ENCODE measurements at regions not wholly inside any gene's neighbourhood (a gene's known extent, or its start where the extent isn't known, plus 50 kb on each side); places are given as distances from the start of the nearest gene placed in this dataset.

DNA sequence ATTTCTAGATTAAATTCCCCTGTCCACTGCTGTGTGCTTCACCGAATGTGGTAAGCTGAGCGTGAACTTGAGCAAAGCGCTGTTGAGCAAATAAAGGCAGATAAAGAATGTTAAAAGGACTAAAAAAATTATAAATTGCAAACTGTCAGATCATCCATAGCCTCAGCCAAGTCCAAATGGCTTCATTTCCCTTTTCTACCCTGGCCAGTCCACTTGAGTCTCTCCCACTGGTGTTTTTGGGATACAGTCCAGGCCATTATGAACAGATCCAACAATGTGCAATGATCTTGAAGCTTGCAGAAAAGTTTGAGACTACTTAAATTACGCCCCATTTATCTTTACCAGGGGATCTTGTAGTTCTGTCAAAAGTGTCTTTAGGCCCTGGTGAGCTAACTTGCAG is 254.6 kb upstream of the PIK3C3 start:
- TF ChIP-seq, protein P1, sequence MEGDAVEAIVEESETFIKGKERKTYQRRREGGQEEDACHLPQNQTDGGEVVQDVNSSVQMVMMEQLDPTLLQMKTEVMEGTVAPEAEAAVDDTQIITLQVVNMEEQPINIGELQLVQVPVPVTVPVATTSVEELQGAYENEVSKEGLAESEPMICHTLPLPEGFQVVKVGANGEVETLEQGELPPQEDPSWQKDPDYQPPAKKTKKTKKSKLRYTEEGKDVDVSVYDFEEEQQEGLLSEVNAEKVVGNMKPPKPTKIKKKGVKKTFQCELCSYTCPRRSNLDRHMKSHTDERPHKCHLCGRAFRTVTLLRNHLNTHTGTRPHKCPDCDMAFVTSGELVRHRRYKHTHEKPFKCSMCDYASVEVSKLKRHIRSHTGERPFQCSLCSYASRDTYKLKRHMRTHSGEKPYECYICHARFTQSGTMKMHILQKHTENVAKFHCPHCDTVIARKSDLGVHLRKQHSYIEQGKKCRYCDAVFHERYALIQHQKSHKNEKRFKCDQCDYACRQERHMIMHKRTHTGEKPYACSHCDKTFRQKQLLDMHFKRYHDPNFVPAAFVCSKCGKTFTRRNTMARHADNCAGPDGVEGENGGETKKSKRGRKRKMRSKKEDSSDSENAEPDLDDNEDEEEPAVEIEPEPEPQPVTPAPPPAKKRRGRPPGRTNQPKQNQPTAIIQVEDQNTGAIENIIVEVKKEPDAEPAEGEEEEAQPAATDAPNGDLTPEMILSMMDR (IDR thresholded peaks at IDR 0.05; ENCODE audit: insufficient read depth, low read depth, low read length) = no peak
- no peak for TF ChIP-seq EZH2 (IDR thresholded peaks at IDR 0.05; ENCODE audit: insufficient read depth, low read length)
